ENCODE measurements at regions not wholly inside any gene's neighbourhood (a gene's known extent, or its start where the extent isn't known, plus 50 kb on each side); places are given as distances from the start of the nearest gene placed in this dataset.

DNA sequence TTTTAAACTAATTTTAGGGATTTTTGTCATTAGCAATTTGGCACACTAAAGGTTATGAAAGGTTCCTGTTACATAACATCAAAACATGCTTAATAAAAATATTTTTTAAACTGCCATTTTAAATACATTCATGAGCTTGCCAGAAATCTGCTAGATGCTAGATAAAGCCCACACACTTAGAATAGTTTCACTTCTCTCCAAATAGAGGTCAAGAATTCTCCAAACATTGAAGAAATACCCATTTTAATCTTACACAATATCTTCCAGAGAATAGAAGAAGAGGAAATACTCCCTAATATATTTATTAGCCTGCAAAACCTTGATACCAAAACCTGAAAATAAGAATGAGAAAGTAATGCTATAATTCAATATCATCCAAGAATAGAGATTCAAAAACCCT lies 247.5 kb downstream of the PTH2R start:
- Histone ChIP-seq H4K20me1 (ENCODE audit: insufficient read depth) (no peaks in the 10 kb centered on the region), H3K36me3 (replicated peaks in 1 of 2; ENCODE audit: control insufficient read depth in 1 of 2, insufficient read depth in 2 of 2, low read length in 1 of 2) (no peaks in the 10 kb centered on the region), H3K4me2 (no peak overlapping the region), H3K79me2 (ENCODE audit: insufficient read depth) (no peaks in the 10 kb centered on the region), H3K9me2 (no peaks in the 10 kb centered on the region), H3K4me3 (ENCODE audit: low read depth in 2 of 2, low read length in 1 of 2) (no peak overlapping the region), H3F3A (replicated peaks; ENCODE audit: insufficient read depth) (no peaks in the 10 kb centered on the region), H3K9me3 (no peaks in the 10 kb centered on the region), H3K4me1 (ENCODE audit: control insufficient read depth in 1 of 2, insufficient read depth in 2 of 2, low read depth in 1 of 2, low read length in 1 of 2) (no peaks in the 10 kb centered on the region), H3K27ac (ENCODE audit: low read depth in 2 of 2, low read length in 1 of 2) (no peak overlapping the region), H3K27me3 (ENCODE audit: insufficient read depth) (no peaks in the 10 kb centered on the region), H2AFZ (ENCODE audit: low read depth) (no peak overlapping the region), H3K9ac (no peak overlapping the region)
- ChIA-PET POLR2A (no interaction called here), CTCF (interaction anchor here (0.6 kb wide), 1 partner anchor 35 kb away, joined by 3 read pairs; no protein-coding TSS in a partner anchor)
- DNase-seq = no peak
- TF ChIP-seq NRF1 (IDR thresholded peaks at IDR 0.05; ENCODE audit: low read depth, low read length) = no peak
- TF ChIP-seq, protein P1, sequence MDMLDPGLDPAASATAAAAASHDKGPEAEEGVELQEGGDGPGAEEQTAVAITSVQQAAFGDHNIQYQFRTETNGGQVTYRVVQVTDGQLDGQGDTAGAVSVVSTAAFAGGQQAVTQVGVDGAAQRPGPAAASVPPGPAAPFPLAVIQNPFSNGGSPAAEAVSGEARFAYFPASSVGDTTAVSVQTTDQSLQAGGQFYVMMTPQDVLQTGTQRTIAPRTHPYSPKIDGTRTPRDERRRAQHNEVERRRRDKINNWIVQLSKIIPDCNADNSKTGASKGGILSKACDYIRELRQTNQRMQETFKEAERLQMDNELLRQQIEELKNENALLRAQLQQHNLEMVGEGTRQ (IDR thresholded peaks at IDR 0.05; ENCODE audit: borderline replicate concordance, low read depth, low read length) = no peak
- no peak for TF ChIP-seq RAD21 (IDR thresholded peaks at IDR 0.05; ENCODE audit: low read length)
- TF ChIP-seq FOXJ3 (CRISPR knock-in tag; IDR thresholded peaks at IDR 0.05) = no peak

DNA sequence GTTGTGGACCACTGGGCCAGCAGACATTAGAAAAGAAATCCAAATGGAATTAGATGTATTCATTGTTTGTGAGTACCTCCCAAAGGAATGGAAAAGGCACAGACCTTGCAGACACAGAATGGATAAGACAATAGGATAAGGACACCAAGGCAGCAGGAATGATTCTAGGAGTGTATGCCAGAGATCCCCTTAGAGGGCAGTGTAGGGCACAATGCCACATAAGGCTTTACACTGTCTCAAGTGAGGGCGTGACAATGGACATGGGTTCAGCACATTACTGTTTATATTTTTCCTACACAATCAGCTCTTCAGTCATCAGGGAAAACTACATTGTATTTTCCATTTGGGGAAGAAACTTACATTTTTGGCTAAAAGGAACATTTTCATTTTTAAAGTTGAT lies 250.9 kb downstream of the PTH2R start:
- POLR2A ChIA-PET = no interaction called here
- WGBS (ENCODE audit: low lambda C conversion rate) = 10% methylated on average over 1 of the region's 1 CpG
- CTCF ChIA-PET = no interaction called here
- H3F3A ChIP-seq (replicated peaks; ENCODE audit: insufficient read depth) = no peaks in the 10 kb centered on the region
- no peak overlapping the region for H2AFZ ChIP-seq (ENCODE audit: low read depth)
- H3K4me3 ChIP-seq (ENCODE audit: low read depth in 2 of 2, low read length in 1 of 2) = no peak overlapping the region
- no peak overlapping the region for H3K4me2 ChIP-seq
- H3K79me2 ChIP-seq (ENCODE audit: insufficient read depth) = no peaks in the 10 kb centered on the region
- no peaks in the 10 kb centered on the region for H3K4me1 ChIP-seq (ENCODE audit: control insufficient read depth in 1 of 2, insufficient read depth in 2 of 2, low read depth in 1 of 2, low read length in 1 of 2)
- H3K27me3 ChIP-seq (ENCODE audit: insufficient read depth) = no peaks in the 10 kb centered on the region
- no peak for TF ChIP-seq YY1 (IDR thresholded peaks at IDR 0.05; ENCODE audit: low read depth)
- no peak for TF ChIP-seq FOXM1 (IDR thresholded peaks at IDR 0.05; ENCODE audit: low read depth)
- no peak for TF ChIP-seq RFX5 (IDR thresholded peaks at IDR 0.05; ENCODE audit: low read length)
- TF ChIP-seq EZH2phosphoT487 (IDR thresholded peaks at IDR 0.05; ENCODE audit: borderline replicate concordance, low read depth) = no peak
- TF ChIP-seq JUND (IDR thresholded peaks at IDR 0.05) = no peak
- TF ChIP-seq MXI1 (IDR thresholded peaks at IDR 0.05; ENCODE audit: low read depth, low read length) = no peak
- no peak overlapping the region for H3K9ac ChIP-seq
- no peaks in the 10 kb centered on the region for H3K9me2 ChIP-seq
- H4K20me1 ChIP-seq (ENCODE audit: insufficient read depth) = no peaks in the 10 kb centered on the region
- H3K27ac ChIP-seq (ENCODE audit: low read depth in 2 of 2, low read length in 1 of 2) = no peak overlapping the region
- H3K9me3 ChIP-seq = no peaks in the 10 kb centered on the region
- no peaks in the 10 kb centered on the region for H3K36me3 ChIP-seq (replicated peaks in 1 of 2; ENCODE audit: control insufficient read depth in 1 of 2, insufficient read depth in 2 of 2, low read length in 1 of 2)
- peak; percentile 0 for DNase-seq

DNA sequence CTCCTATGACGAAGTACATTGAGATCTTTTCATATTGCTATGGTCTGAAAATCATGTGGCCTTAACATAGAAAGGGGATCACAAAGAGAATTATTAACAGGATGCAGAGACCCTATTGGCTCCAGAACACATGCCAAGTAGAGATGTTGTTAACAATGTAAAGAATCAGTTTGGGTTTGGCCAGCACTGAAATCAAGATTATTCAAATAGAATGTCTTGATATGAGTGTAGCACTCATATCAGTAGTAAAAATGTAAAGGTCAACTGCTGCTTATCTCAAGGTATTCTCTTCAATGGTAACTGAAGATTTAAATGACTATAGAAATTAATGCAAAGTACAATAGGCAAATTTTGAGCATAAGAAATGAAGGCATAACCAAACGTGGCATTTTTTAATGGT lies 262.8 kb downstream of the PTH2R start:
- Histone ChIP-seq H3K4me3 (ENCODE audit: low read depth in 2 of 2, low read length in 1 of 2) (no peak overlapping the region), H3K9ac (no peak overlapping the region), H4K20me1 (ENCODE audit: insufficient read depth) (no peaks in the 10 kb centered on the region), H3K9me2 (no peaks in the 10 kb centered on the region), H3K79me2 (ENCODE audit: insufficient read depth) (no peaks in the 10 kb centered on the region), H3K9me3 (no peaks in the 10 kb centered on the region), H3K36me3 (replicated peaks in 1 of 2; ENCODE audit: control insufficient read depth in 1 of 2, insufficient read depth in 2 of 2, low read length in 1 of 2) (no peaks in the 10 kb centered on the region), H3K27me3 (ENCODE audit: insufficient read depth) (no peaks in the 10 kb centered on the region), H3K27ac (ENCODE audit: low read depth in 2 of 2, low read length in 1 of 2) (no peak overlapping the region), H3K4me1 (ENCODE audit: control insufficient read depth in 1 of 2, insufficient read depth in 2 of 2, low read depth in 1 of 2, low read length in 1 of 2) (no peaks in the 10 kb centered on the region), H3K4me2 (no peak overlapping the region), H2AFZ (ENCODE audit: low read depth) (no peak overlapping the region), H3F3A (replicated peaks; ENCODE audit: insufficient read depth) (no peaks in the 10 kb centered on the region)
- ChIA-PET CTCF (no interaction called here), POLR2A (no interaction called here)
- 4% methylated on average over 2 of the region's 2 CpGs for WGBS (ENCODE audit: low lambda C conversion rate)
- TF ChIP-seq NRF1 (IDR thresholded peaks at IDR 0.05; ENCODE audit: low read depth, low read length) (no peak), RAD21 (IDR thresholded peaks at IDR 0.05; ENCODE audit: low read length) (no peak), SMC3 (IDR thresholded peaks at IDR 0.05; ENCODE audit: low read depth, low read length) (no peak), SIN3A (IDR thresholded peaks at IDR 0.05; ENCODE audit: borderline replicate concordance, low read depth, low read length) (no peak), FOXJ3 (CRISPR knock-in tag; IDR thresholded peaks at IDR 0.05) (no peak), FOSL2 (IDR thresholded peaks at IDR 0.05; ENCODE audit: borderline replicate concordance, low read depth) (no peak), GABPA (IDR thresholded peaks at IDR 0.05; ENCODE audit: low read depth) (no peak), GATA2 (CRISPR knock-in tag; IDR thresholded peaks at IDR 0.05) (no peak), TAF1 (IDR thresholded peaks at IDR 0.05; ENCODE audit: borderline replicate concordance, low read depth, low read length) (no peak)
- TF ChIP-seq, protein P1 (IDR thresholded peaks at IDR 0.05; ENCODE audit: borderline replicate concordance, low read depth, low read length) = no peak
- TF ChIP-seq, protein P2, sequence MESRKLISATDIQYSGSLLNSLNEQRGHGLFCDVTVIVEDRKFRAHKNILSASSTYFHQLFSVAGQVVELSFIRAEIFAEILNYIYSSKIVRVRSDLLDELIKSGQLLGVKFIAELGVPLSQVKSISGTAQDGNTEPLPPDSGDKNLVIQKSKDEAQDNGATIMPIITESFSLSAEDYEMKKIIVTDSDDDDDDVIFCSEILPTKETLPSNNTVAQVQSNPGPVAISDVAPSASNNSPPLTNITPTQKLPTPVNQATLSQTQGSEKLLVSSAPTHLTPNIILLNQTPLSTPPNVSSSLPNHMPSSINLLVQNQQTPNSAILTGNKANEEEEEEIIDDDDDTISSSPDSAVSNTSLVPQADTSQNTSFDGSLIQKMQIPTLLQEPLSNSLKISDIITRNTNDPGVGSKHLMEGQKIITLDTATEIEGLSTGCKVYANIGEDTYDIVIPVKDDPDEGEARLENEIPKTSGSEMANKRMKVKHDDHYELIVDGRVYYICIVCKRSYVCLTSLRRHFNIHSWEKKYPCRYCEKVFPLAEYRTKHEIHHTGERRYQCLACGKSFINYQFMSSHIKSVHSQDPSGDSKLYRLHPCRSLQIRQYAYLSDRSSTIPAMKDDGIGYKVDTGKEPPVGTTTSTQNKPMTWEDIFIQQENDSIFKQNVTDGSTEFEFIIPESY (IDR thresholded peaks at IDR 0.05; ENCODE audit: borderline replicate concordance, low read depth) = no peak
- TF ChIP-seq, protein P3, sequence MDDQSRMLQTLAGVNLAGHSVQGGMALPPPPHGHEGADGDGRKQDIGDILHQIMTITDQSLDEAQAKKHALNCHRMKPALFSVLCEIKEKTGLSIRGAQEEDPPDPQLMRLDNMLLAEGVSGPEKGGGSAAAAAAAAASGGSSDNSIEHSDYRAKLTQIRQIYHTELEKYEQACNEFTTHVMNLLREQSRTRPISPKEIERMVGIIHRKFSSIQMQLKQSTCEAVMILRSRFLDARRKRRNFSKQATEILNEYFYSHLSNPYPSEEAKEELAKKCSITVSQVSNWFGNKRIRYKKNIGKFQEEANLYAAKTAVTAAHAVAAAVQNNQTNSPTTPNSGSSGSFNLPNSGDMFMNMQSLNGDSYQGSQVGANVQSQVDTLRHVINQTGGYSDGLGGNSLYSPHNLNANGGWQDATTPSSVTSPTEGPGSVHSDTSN (IDR thresholded peaks at IDR 0.05) = no peak
- DNase-seq = no peak

All from SK-N-SH (cell line).